ENCODE measurements at regions not wholly inside any gene's neighbourhood (a gene's known extent, or its start where the extent isn't known, plus 50 kb on each side); places are given as distances from the start of the nearest gene placed in this dataset.

- no peak overlapping the region for H3K4me3 Mint-ChIP-seq
- H3K4me3 ChIP-seq (replicated peaks in 1 of 3; ENCODE audit: low read depth in 2 of 3, low read length in 3 of 3) = no peak overlapping the region
- no peaks in the 10 kb centered on the region for H4K20me1 ChIP-seq (ENCODE audit: insufficient read depth, low read length)
- no peak overlapping the region for H3K9ac ChIP-seq (ENCODE audit: insufficient read depth, low read length, poor library complexity, severe bottlenecking)
- H3K9me3 Mint-ChIP-seq = peaks cover 0 to 4% (median 0%) of the 10 kb centered on the region in 7 donors
- no peak overlapping the region for H3K27ac Mint-ChIP-seq
- no peaks in the 10 kb centered on the region for H3K79me2 ChIP-seq (ENCODE audit: insufficient read depth, low read length)
- H3K4me1 Mint-ChIP-seq = no peaks in the 10 kb centered on the region
- H3K9me3 ChIP-seq (replicated peaks in 1 of 2; ENCODE audit: control insufficient read depth in 1 of 2, insufficient read depth in 1 of 2, low read length in 2 of 2) = no peaks in the 10 kb centered on the region
- no peaks in the 10 kb centered on the region for H3K36me3 Mint-ChIP-seq
- H3K36me3 ChIP-seq (replicated peaks in 1 of 2; ENCODE audit: control insufficient read depth in 1 of 2, insufficient read depth in 2 of 2, low read length in 2 of 2) = no peaks in the 10 kb centered on the region
- intact Hi-C loops (cut with micrococcal nuclease) = no loop called here
- H3K4me1 ChIP-seq (ENCODE audit: control insufficient read depth in 1 of 2, insufficient read depth in 2 of 2, low read length in 2 of 2) = no peaks in the 10 kb centered on the region
- no peaks in the 10 kb centered on the region for H3K27me3 ChIP-seq (ENCODE audit: control insufficient read depth in 2 of 2, insufficient read depth in 2 of 2, low read length in 2 of 2)
- no peak overlapping the region for H3K27ac ChIP-seq (ENCODE audit: low read depth in 1 of 2, low read length in 2 of 2)
- DNase-seq = no peak
- no peak overlapping the region for H3K4me2 ChIP-seq (replicated peaks; ENCODE audit: extremely low read depth, low read length, poor library complexity, severe bottlenecking)
- TF ChIP-seq CTCF (IDR thresholded peaks at IDR 0.05) = no peak
- H2AFZ ChIP-seq (ENCODE audit: insufficient read depth, low read depth, low read length, poor library complexity, severe bottlenecking) = no peak overlapping the region
- peaks cover 0 to 4% (median 0%) of the 10 kb centered on the region in 3 donors for H3K27me3 Mint-ChIP-seq (ENCODE audit: low read depth in 3 of 3)
These were observed 223.3 kb upstream of the ARHGEF26 start for GRCh38 chr3:153897842-153898241.

- Histone ChIP-seq H3K27me3 (ENCODE audit: control insufficient read depth in 2 of 2, insufficient read depth in 2 of 2, low read length in 2 of 2) (no peaks in the 10 kb centered on the region), H3K79me2 (ENCODE audit: insufficient read depth, low read length) (no peaks in the 10 kb centered on the region), H3K27ac (ENCODE audit: low read depth in 1 of 2, low read length in 2 of 2) (no peak overlapping the region), H4K20me1 (ENCODE audit: insufficient read depth, low read length) (no peaks in the 10 kb centered on the region), H3K9ac (ENCODE audit: insufficient read depth, low read length, poor library complexity, severe bottlenecking) (no peak overlapping the region), H3K4me3 (replicated peaks in 1 of 3; ENCODE audit: low read depth in 2 of 3, low read length in 3 of 3) (no peak overlapping the region), H3K36me3 (replicated peaks in 1 of 2; ENCODE audit: control insufficient read depth in 1 of 2, insufficient read depth in 2 of 2, low read length in 2 of 2) (no peaks in the 10 kb centered on the region), H3K9me3 (replicated peaks in 1 of 2; ENCODE audit: control insufficient read depth in 1 of 2, insufficient read depth in 1 of 2, low read length in 2 of 2) (no peaks in the 10 kb centered on the region), H3K4me1 (ENCODE audit: control insufficient read depth in 1 of 2, insufficient read depth in 2 of 2, low read length in 2 of 2) (no peaks in the 10 kb centered on the region), H3K4me2 (replicated peaks; ENCODE audit: extremely low read depth, low read length, poor library complexity, severe bottlenecking) (no peak overlapping the region), H2AFZ (ENCODE audit: insufficient read depth, low read depth, low read length, poor library complexity, severe bottlenecking) (no peak overlapping the region)
- Mint-ChIP-seq H3K27ac (no peak overlapping the region), H3K27me3 (ENCODE audit: low read depth in 3 of 3) (peaks cover 0 to 4% (median 0%) of the 10 kb centered on the region in 3 donors), H3K4me3 (no peak overlapping the region), H3K36me3 (no peaks in the 10 kb centered on the region), H3K9me3 (peaks cover 0 to 8% (median 2%) of the 10 kb centered on the region in 7 donors), H3K4me1 (no peaks in the 10 kb centered on the region)
- intact Hi-C loops (cut with micrococcal nuclease) = no loop called here
- WGBS (ENCODE audit: insufficient coverage) = no CpG with 5 or more reads among the region's 2 CpGs
- DNase-seq = no peak
- TF ChIP-seq CTCF (IDR thresholded peaks at IDR 0.05) = no peak
These were observed 220.0 kb upstream of the ARHGEF26 start for GRCh38 chr3:153901152-153901551.

All from CD14-positive monocyte (primary cell).